HCT116 (cell line): ENCODE measurements at regions not wholly inside any gene's neighbourhood (a gene's known extent, or its start where the extent isn't known, plus 50 kb on each side); places are given as distances from the start of the nearest gene placed in this dataset.

Source experiments
- ATAC-seq: fragments of 200-7000 bp; cut with Tn5 transposase; 2 replicates; pipeline ENCODE4 v1.9.1; 2020; ENCODE audit warnings: mild to moderate bottlenecking, moderate library complexity
- BruUV-seq: library from RNA; stranded (reverse); fragments of 400-500 nt; replicated peaks from 2 replicates; lab custom pipeline; 2021; lab: Mats Ljungman, UMichigan
- CTCF ChIA-PET: fragments of 300-600 bp; sonication (Branson Sonifier 250); formaldehyde crosslinking; loops from one replicate; lab custom pipeline; 2021; ENCODE audit warnings: antibody characterized with exemption; lab: Charles Lee
- POLR2A ChIA-PET: fragments of 300-600, 350-600 bp; sonication (Branson Sonifier 250); formaldehyde crosslinking; loops from one replicate; lab custom pipeline; 2021; ENCODE audit warnings: antibody characterized with exemption; lab: Charles Lee
- RAD21 ChIA-PET, 2 experiments: fragments of 300-600 bp; sonication (Branson Sonifier 250); formaldehyde crosslinking; loops; one replicate each; lab custom pipeline; 2023; ENCODE audit warnings: low total read pairs in 2 of 2; ENCODE audit not compliant: uncharacterized antibody in 2 of 2, unreplicated experiment in 2 of 2, low non-redundant PET in 1 of 2; lab: Charles Lee
- DNase-seq: peaks from one replicate; pipeline ENCODE4 v3.0.0-alpha.2; 2010; ENCODE audit warnings: low read depth, low spot score
- H2AFZ ChIP-seq: fragments of 200-600 bp; shearing (Covaris generic), sonication (generic); 2 replicates; pipeline ENCODE4 v1.6.1; 2017; ENCODE audit warnings: low read depth, mixed run types, mixed read lengths, antibody characterized with exemption, low read length; ENCODE audit not compliant: poor library complexity, severe bottlenecking
- H3K27ac ChIP-seq: 2 replicates; pipeline ENCODE4 v1.5.1; 2012; ENCODE audit warnings: low read depth, low read length
- H3K27me3 ChIP-seq: fragments of 200-600 bp; sonication (generic); 2 replicates; pipeline ENCODE4 v1.6.1; 2016; ENCODE audit warnings: mixed run types, low read length, mixed read lengths; ENCODE audit not compliant: insufficient read depth
- H3K36me3 ChIP-seq, 2 experiments: fragments of 200-500 bp in 1 of 2; fragments of 200-600 bp in 1 of 2; sonication (Bioruptor generic) in 1 of 2; sonication (generic) in 1 of 2; 2 replicates each; pipeline versions ENCODE4 v1.5.1 to v1.6.1; 2014 to 2016; ENCODE audit warnings: low read length in 2 of 2, inconsistent platforms in 1 of 2, mixed read lengths in 1 of 2, mixed run types in 1 of 2; ENCODE audit not compliant: insufficient read depth in 2 of 2, control insufficient read depth in 1 of 2
- H3K4me1 ChIP-seq, 2 experiments: fragments of 200-600 bp in 1 of 2; sonication (generic) in 1 of 2; 2 replicates each; pipeline versions ENCODE4 v1.5.1 to v1.6.1; 2012 to 2017; ENCODE audit warnings: low read length in 2 of 2, inconsistent platforms in 1 of 2, mild to moderate bottlenecking in 1 of 2, mixed read lengths in 1 of 2, mixed run types in 1 of 2, moderate library complexity in 1 of 2; ENCODE audit not compliant: insufficient read depth in 2 of 2, control insufficient read depth in 1 of 2
- H3K4me2 ChIP-seq: fragments of 200-600 bp; sonication (generic); 2 replicates; pipeline ENCODE4 v1.6.1; 2017; ENCODE audit warnings: mixed run types, low read length, mixed read lengths
- H3K4me3 ChIP-seq, 2 experiments: fragments of 200-600 bp in 1 of 2; sonication (generic) in 1 of 2; replicated peaks in 1 of 2; 2 replicates each; pipeline ENCODE4 v1.5.1; 2011 to 2016; ENCODE audit warnings: low read length in 2 of 2, control low read depth in 1 of 2, low read depth in 1 of 2, mild to moderate bottlenecking in 1 of 2, mixed read lengths in 1 of 2, mixed run types in 1 of 2
- H3K79me2 ChIP-seq: fragments of 200-600 bp; sonication (generic); 2 replicates; pipeline ENCODE4 v1.6.1; 2017; ENCODE audit warnings: mild to moderate bottlenecking, mixed run types, low read length, moderate library complexity, mixed read lengths; ENCODE audit not compliant: insufficient read depth
- H3K9ac ChIP-seq: fragments of 200-600 bp; sonication (generic); 2 replicates; pipeline ENCODE4 v1.6.1; 2016; ENCODE audit warnings: low read length, mixed read lengths
- H3K9me2 ChIP-seq: fragments of 200-600 bp; sonication (generic), shearing (Covaris generic); 2 replicates; pipeline ENCODE4 v1.6.1; 2017; ENCODE audit warnings: mixed run types, mild to moderate bottlenecking, moderate library complexity; ENCODE audit not compliant: insufficient read depth
- H3K9me3 ChIP-seq, 2 experiments: fragments of 200-500 bp in 1 of 2; fragments of 200-600 bp in 1 of 2; sonication (Bioruptor generic) in 1 of 2; sonication (generic) in 1 of 2; 2 replicates each; pipeline ENCODE4 v1.6.1; 2014 to 2017; ENCODE audit warnings: low read length in 2 of 2, mixed read lengths in 2 of 2, inconsistent platforms in 1 of 2, low read depth in 1 of 2, mild to moderate bottlenecking in 1 of 2, mixed run types in 1 of 2, moderate library complexity in 1 of 2; ENCODE audit not compliant: control insufficient read depth in 1 of 2, insufficient read depth in 1 of 2
- H4K20me1 ChIP-seq: fragments of 200-600 bp; sonication (generic), shearing (Covaris generic); 2 replicates; pipeline ENCODE4 v1.6.1; 2017; ENCODE audit warnings: mixed run types, mild to moderate bottlenecking, moderate library complexity; ENCODE audit not compliant: insufficient read depth
- EGR1 ChIP-seq: IDR thresholded peaks from 2 replicates; pipeline ENCODE4 v1.6.1; 2012; ENCODE audit warnings: low read depth
- ELF1 ChIP-seq: IDR thresholded peaks from 2 replicates; pipeline ENCODE4 v1.6.1; 2012; ENCODE audit warnings: low read depth, borderline replicate concordance
- EZH2 ChIP-seq: fragments of 200-600 bp; sonication (generic); IDR thresholded peaks from 2 replicates; pipeline ENCODE4 v1.6.1; 2017; ENCODE audit warnings: antibody characterized with exemption, mixed run types
- EZH2phosphoT487 ChIP-seq: fragments of 200-600 bp; IDR thresholded peaks from 2 replicates; pipeline ENCODE4 v1.6.1; 2018; ENCODE audit warnings: antibody characterized with exemption, borderline replicate concordance
- FOSL1 ChIP-seq: IDR thresholded peaks from 2 replicates; pipeline ENCODE4 v1.6.1; 2012; ENCODE audit warnings: low read depth
- JUND ChIP-seq: IDR thresholded peaks from 2 replicates; pipeline ENCODE4 v1.6.1; 2012
- MAX ChIP-seq: IDR thresholded peaks from 2 replicates; pipeline ENCODE4 v1.6.1; 2012
- POLR2AphosphoS5 ChIP-seq: IDR thresholded peaks from 2 replicates; pipeline ENCODE4 v1.6.1; 2011; ENCODE audit warnings: mild to moderate bottlenecking, low read depth, low read length, moderate library complexity
- RAD21 ChIP-seq: IDR thresholded peaks from 2 replicates; pipeline ENCODE4 v1.6.1; 2012; ENCODE audit warnings: low read depth, mild to moderate bottlenecking
- REST ChIP-seq: IDR thresholded peaks from 2 replicates; pipeline ENCODE4 v1.6.1; 2012; ENCODE audit warnings: low read depth
- SIN3A ChIP-seq: IDR thresholded peaks from 2 replicates; pipeline ENCODE4 v1.6.1; 2012; ENCODE audit warnings: low read depth
- SRF ChIP-seq: IDR thresholded peaks from 2 replicates; pipeline ENCODE4 v1.6.1; 2012; ENCODE audit warnings: low read depth
- TCF7L2 ChIP-seq: IDR thresholded peaks from 2 replicates; pipeline ENCODE4 v1.7.0; 2011; ENCODE audit warnings: borderline replicate concordance, inconsistent platforms; ENCODE audit not compliant: insufficient read depth, insufficient read length; ENCODE audit errors: extremely low read depth
- intact Hi-C: fragments of 100-400 bp; cut with micrococcal nuclease; formaldehyde crosslinking; loops from 2 replicates; pipeline ENCODE4 v1.10.0; 2022
- TF ChIP-seq, protein P1 (sequence below): IDR thresholded peaks from 2 replicates; pipeline ENCODE4 v1.6.1; 2011; ENCODE audit warnings: mild to moderate bottlenecking, low read length, moderate library complexity; ENCODE audit not compliant: insufficient replicate concordance; ENCODE audit errors: extremely low read depth

DNA sequence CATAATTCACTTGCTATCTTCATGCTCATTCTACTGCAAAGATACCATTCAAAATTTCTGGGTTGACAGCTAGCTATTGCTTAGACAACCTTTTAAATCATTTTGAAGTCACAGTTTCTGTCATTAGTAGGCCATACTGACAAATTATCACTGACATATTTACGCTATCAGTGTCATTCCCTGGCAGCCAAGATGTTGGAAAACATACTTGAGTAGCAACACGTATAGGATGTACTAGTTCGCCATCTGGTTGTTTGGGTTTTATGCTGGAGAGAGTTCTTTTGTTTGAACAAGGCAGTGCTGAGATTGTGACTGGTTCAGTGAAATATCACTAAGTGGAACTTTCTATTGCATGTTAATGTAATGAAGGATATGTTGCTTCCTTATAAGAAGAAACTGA lies 621.9 kb downstream of the DTWD2 start:
- Histone ChIP-seq H3K36me3 (no peaks in the 10 kb centered on the region), H3K9ac (no peak overlapping the region), H3K79me2 (no peaks in the 10 kb centered on the region), H3K9me3 (no peaks in the 10 kb centered on the region), H2AFZ (no peak overlapping the region)
- RAD21 ChIA-PET, result no interaction called here
- intact Hi-C loops, result no loop called here
- TF ChIP-seq, protein P1, sequence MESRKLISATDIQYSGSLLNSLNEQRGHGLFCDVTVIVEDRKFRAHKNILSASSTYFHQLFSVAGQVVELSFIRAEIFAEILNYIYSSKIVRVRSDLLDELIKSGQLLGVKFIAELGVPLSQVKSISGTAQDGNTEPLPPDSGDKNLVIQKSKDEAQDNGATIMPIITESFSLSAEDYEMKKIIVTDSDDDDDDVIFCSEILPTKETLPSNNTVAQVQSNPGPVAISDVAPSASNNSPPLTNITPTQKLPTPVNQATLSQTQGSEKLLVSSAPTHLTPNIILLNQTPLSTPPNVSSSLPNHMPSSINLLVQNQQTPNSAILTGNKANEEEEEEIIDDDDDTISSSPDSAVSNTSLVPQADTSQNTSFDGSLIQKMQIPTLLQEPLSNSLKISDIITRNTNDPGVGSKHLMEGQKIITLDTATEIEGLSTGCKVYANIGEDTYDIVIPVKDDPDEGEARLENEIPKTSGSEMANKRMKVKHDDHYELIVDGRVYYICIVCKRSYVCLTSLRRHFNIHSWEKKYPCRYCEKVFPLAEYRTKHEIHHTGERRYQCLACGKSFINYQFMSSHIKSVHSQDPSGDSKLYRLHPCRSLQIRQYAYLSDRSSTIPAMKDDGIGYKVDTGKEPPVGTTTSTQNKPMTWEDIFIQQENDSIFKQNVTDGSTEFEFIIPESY, result no peak
- TF ChIP-seq EZH2phosphoT487, result no peak
- no peak for TF ChIP-seq JUND
- no peak for TF ChIP-seq FOSL1
- no peak for TF ChIP-seq EGR1
- no peak for TF ChIP-seq RAD21
- no peak for TF ChIP-seq MAX
- TF ChIP-seq, all 23 proteins: peak for 0
- BruUV-seq, result no TSS peak
- Histone ChIP-seq H4K20me1 (no peaks in the 10 kb centered on the region), H3K4me1 (no peaks in the 10 kb centered on the region), H3K27me3 (no peaks in the 10 kb centered on the region), H3K4me2 (no peak overlapping the region), H3K27ac (no peak overlapping the region), H3K4me3 (no peak overlapping the region), H3K9me2 (no peaks in the 10 kb centered on the region)
- ATAC-seq (no peak), DNase-seq (no peak)
- CTCF ChIA-PET, result no interaction called here
- POLR2A ChIA-PET, result no interaction called here

DNA sequence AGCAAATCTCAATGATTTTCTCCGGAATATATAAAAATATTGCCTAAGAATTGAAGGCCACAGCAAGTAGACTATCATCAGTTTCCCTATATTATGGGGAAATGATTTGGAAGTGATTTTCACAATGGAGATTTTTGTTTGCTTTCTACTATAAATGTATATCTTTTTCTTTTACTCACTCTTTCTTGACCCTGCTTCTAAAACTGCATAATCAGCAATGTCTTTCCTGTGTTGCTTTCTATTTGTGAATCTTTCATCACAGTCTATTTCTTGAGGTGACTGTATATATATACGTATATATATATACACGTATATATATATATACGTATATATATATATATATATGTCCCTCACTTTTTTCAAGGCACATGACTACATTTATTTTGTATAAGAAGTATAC lies 622.6 kb downstream of the DTWD2 start:
- ChIA-PET CTCF (no interaction called here), RAD21 (no interaction called here), POLR2A (no interaction called here)
- Histone ChIP-seq H2AFZ (no peak overlapping the region), H3K36me3 (no peaks in the 10 kb centered on the region), H3K4me2 (no peak overlapping the region), H3K27me3 (no peaks in the 10 kb centered on the region), H4K20me1 (no peaks in the 10 kb centered on the region), H3K9me3 (no peaks in the 10 kb centered on the region), H3K79me2 (no peaks in the 10 kb centered on the region), H3K27ac (no peak overlapping the region), H3K4me3 (no peak overlapping the region), H3K9ac (no peak overlapping the region), H3K4me1 (no peaks in the 10 kb centered on the region), H3K9me2 (no peaks in the 10 kb centered on the region)
- DNase-seq (no peak), ATAC-seq (no peak)
- no peak for TF ChIP-seq POLR2AphosphoS5
- no peak for TF ChIP-seq SRF
- no peak for TF ChIP-seq REST
- TF ChIP-seq ELF1, result no peak
- TF ChIP-seq SIN3A, result no peak
- no peak for TF ChIP-seq TCF7L2
- no peak for TF ChIP-seq EZH2
- intact Hi-C loops, result no loop called here
- BruUV-seq, result no TSS peak
